ENCODE measurements at regions not wholly inside any gene's neighbourhood (a gene's known extent, or its start where the extent isn't known, plus 50 kb on each side); places are given as distances from the start of the nearest gene placed in this dataset.
"Not testable (repeated sequence)": the region's sequence is repeated elsewhere in the genome, so short reads cannot be mapped to it uniquely, and the experiment has no call there.

DNA sequence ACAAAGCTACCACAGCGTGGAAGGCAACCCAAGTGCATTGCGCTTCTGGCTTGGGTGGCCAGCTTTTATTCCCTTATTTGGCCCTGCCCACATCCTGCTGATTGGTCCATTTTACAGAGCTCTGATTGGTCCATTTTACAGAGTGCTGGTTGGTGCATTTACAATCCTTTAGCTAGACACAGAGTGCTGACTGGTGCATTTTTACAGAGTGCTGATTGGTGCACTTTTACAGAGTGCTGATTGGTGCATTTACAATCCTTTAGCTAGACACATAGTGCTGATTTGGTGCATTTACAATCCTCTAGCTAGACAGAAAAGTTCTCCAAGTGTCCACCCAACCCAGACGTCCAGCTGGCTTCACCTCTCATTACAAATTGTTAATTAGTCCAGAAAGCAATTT is 1936.6 kb upstream of the AGA start:
- not testable (repeated sequence) for H3K36me3 ChIP-seq (ENCODE audit: insufficient read depth); H3K27ac ChIP-seq (ENCODE audit: low read depth); H3K4me3 ChIP-seq (ENCODE audit: low read depth, low read length); DNase-seq (ENCODE audit: extremely low spot score); H3K4me1 ChIP-seq (ENCODE audit: insufficient read depth)
- 89% methylated on average over 3 of the region's 3 CpGs for WGBS

DNA sequence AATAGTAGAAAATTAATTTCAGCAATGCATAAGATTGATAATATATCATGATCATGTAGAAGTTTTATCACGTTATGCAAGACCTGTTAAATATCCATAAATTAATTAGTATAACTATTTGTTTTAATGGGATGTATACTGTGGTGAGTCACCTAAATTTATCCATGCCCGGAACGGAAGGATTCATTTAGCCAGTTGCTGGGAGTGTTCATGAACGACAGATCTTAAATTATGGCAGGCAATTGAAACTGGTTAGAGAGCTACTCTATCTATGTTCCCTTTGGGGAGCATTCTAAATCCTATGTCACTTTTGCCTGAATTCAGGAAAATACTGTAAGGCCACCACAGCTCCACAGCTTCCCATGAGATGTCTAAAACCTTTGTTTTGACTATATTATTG is 1950.5 kb upstream of the AGA start:
- WGBS: 89% methylated on average over 4 of the region's 4 CpGs
- H3K4me3 ChIP-seq (ENCODE audit: low read depth, low read length): no peak overlapping the region

DNA sequence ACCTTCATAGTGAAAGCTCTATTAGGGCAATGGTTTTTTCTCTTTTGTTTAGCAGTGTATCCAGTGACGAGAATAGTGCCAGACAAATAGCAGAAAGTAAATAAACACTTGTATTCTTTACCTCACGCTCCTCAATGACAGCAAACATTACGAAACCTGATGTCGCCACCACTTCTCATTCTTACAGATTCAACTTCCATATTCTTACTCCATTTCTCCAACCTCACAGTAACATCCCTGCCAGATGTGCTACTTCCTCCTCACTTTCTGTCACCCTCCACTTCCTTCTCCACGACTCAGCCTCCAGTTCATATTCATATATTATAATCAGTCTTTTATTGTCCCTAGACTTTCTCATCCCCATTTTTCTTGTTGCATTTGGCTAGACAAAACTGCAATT is 1956.2 kb upstream of the AGA start:
- Histone ChIP-seq H3K27ac (ENCODE audit: low read depth) (no peak overlapping the region), H3K36me3 (ENCODE audit: insufficient read depth) (no peaks in the 10 kb centered on the region), H3K4me3 (ENCODE audit: low read depth, low read length) (no peak overlapping the region), H3K4me1 (ENCODE audit: insufficient read depth) (no peaks in the 10 kb centered on the region)
- WGBS: 77% methylated on average over 5 of the region's 5 CpGs
- DNase-seq (ENCODE audit: extremely low spot score): no peak

More for the DNA sequence above, 1950.5 kb upstream of the AGA start:
- no peak for DNase-seq (ENCODE audit: extremely low spot score)
- Histone ChIP-seq H3K36me3 (ENCODE audit: insufficient read depth) (no peaks in the 10 kb centered on the region), H3K4me1 (ENCODE audit: insufficient read depth) (no peaks in the 10 kb centered on the region), H3K27ac (ENCODE audit: low read depth) (no peak overlapping the region)

DNA sequence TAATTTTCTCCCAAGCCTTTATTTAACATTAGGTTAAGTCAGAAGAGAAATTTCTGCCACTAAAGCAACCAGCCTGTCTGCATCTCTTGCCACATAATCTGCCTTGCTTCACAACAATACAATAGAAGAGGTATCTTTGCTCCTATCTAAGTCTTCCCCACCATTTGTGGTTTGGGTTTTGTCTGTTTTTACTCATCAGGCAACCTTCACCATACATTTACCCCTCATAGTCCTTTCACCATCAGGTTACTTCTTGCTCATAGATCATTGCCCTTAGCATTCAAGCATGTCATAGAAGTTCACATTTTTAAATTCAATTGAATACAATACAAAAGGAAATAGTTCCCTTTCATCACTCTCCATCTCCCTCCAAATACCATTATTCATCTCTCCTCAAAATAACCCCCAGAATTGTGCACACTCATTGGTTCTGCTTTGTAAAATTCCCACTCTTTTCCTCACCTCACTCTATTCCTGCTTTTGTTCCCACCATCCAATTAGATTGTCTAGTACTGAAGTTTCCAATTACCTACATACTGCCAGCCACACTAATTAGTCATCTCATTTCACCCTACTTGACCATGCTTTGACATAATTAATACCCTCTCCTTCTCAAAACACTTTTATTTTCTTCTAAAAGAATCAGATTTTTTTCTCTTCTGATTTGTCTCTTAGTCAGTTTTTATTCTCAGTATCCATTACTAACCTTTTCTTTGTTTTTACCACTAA is 1957.0 kb upstream of the AGA start:
- H3K4me3 ChIP-seq (ENCODE audit: low read depth, low read length): no peak overlapping the region
- no peak overlapping the region for H3K27ac ChIP-seq (ENCODE audit: low read depth)
- no peak for DNase-seq (ENCODE audit: extremely low spot score)
- H3K36me3 ChIP-seq (ENCODE audit: insufficient read depth): no peaks in the 10 kb centered on the region
- H3K4me1 ChIP-seq (ENCODE audit: insufficient read depth): no peaks in the 10 kb centered on the region

DNA sequence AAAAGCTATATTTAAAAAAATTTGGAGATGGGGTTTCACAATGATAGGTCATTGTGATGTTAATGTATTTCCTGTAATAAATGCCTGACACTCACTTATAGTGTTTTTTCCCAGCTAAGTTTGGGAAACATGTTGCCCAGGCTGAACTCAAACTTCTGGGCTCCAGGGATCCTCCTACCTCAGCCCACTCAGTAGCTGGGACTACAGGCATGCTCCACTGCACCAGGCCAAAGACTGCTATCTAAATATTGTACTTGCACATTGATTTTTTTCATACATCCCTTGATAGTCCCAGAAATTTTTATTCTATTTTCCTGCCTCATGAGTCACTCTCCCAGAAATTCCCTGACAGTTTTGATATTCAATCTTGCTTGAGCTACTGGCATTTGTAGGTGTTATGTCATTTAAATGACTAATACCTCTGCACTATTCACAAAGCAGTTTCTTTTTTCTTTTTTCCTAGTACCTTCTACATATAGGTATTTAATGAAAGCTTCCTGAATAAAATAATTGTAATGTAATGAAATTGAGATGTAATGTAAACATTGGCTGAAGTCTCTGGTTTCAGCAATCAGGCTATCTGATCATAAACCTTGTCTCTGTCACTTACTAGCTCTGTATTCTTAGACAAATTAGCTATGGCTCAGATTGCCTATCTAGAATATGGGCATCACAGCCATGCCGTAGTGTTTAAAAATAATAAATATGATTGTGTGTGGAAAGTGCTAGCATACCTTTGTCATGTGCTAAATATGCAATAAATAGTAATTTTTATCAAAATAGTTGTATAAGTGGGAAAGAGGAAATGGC is 1973.0 kb upstream of the AGA start:
- no peak overlapping the region for H3K27ac ChIP-seq (ENCODE audit: low read depth)
- no peaks in the 10 kb centered on the region for H3K4me1 ChIP-seq (ENCODE audit: insufficient read depth)
- H3K36me3 ChIP-seq (ENCODE audit: insufficient read depth): no peaks in the 10 kb centered on the region
- no peak for DNase-seq (ENCODE audit: extremely low spot score)
- no peak overlapping the region for H3K4me3 ChIP-seq (ENCODE audit: low read depth, low read length)
- WGBS: 36% methylated on average over 1 of the region's 1 CpG

DNA sequence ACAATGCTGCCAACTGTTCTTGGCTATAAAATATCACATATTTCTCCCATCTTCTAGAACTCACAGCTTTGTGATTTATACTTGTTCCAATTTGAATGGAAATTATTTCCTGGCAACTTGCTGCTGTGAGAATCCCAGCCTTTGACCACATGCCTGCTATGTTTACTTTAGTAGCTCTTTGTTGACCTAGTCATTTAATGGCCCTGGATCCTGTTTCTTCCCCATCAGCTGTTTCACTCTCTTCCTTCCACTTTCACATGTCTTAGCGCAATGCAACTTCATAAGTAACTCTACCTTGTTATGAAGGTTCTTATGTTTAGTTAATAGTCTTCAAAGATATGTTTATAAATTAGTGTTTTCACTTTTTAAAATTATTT is 1973.6 kb upstream of the AGA start:
- 47% methylated on average over 1 of the region's 1 CpG for WGBS
- Histone ChIP-seq H3K36me3 (ENCODE audit: insufficient read depth) (no peaks in the 10 kb centered on the region), H3K4me3 (ENCODE audit: low read depth, low read length) (no peak overlapping the region), H3K4me1 (ENCODE audit: insufficient read depth) (no peaks in the 10 kb centered on the region), H3K27ac (ENCODE audit: low read depth) (no peak overlapping the region)
- DNase-seq (ENCODE audit: extremely low spot score): no peak

DNA sequence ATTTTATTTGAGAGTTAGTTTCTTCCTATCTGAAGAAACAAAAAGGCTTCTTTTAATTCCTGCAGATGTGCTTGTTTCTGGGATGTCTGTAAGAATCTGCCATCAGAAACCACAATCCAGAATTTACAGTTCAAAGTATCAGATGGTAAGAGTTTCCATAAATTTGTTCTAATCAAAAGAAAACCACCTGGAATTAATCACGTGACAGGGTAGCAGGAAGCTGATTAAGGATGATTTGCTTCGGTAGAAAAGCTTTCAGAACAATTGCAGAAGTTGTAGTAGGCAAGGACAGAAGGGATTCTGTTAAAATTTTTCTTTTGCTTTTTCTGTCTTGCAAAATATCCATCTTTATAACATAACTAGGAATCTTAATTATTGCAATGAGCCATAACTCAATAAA is 1975.1 kb upstream of the AGA start:
- Histone ChIP-seq H3K4me1 (ENCODE audit: insufficient read depth) (no peaks in the 10 kb centered on the region), H3K27ac (ENCODE audit: low read depth) (no peak overlapping the region), H3K36me3 (ENCODE audit: insufficient read depth) (no peaks in the 10 kb centered on the region), H3K4me3 (ENCODE audit: low read depth, low read length) (no peak overlapping the region)
- 25% methylated on average over 2 of the region's 2 CpGs for WGBS
- DNase-seq (ENCODE audit: extremely low spot score): no peak

DNA sequence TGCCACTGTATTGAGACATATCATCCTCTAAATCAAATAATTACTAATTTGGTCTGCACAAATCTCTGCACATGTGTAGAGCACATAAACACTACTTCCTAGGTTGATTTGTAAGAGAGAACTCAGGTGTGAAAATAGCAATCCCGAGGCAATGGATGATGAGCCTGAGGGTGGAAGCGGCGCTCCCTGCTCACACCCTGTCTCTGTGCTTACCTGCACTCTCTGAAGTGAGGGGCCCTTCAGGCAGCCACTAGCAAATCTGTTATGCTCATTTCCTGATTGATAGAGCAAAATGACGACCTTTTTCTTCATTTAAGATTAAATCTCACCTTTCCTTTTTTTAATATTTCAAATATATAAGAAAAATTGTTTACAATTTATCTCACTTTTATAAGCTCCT is 1995.7 kb upstream of the AGA start:
- Histone ChIP-seq H3K27ac (ENCODE audit: low read depth) (no peak overlapping the region), H3K4me1 (ENCODE audit: insufficient read depth) (no peaks in the 10 kb centered on the region), H3K36me3 (ENCODE audit: insufficient read depth) (no peaks in the 10 kb centered on the region), H3K4me3 (ENCODE audit: low read depth, low read length) (no peak overlapping the region)
- 76% methylated on average over 4 of the region's 4 CpGs for WGBS
- DNase-seq (ENCODE audit: extremely low spot score): no peak

DNA sequence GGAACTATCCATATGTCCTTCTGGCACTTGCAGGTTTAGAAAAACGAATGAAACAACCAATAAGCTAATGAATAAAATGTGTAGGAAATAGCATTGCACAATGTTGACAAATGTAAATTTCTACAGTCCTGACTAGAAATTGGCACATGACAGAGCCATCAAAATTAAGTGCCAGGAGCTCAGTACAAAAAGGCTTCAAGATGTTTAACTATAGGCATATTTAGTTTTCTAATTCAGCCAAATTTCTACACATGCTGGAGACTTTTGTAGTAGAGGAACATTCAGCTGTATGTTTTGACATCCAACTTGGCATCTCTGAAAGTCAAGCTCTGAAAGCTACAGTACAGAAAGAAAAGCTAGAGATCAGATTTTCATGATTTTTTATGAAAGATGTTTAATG is 1999.4 kb upstream of the AGA start:
- WGBS: 53% methylated on average over 1 of the region's 1 CpG
- Histone ChIP-seq H3K4me3 (ENCODE audit: low read depth, low read length) (no peak overlapping the region), H3K27ac (ENCODE audit: low read depth) (no peak overlapping the region), H3K4me1 (ENCODE audit: insufficient read depth) (no peaks in the 10 kb centered on the region), H3K36me3 (ENCODE audit: insufficient read depth) (no peaks in the 10 kb centered on the region)
- no peak for DNase-seq (ENCODE audit: extremely low spot score)

DNA sequence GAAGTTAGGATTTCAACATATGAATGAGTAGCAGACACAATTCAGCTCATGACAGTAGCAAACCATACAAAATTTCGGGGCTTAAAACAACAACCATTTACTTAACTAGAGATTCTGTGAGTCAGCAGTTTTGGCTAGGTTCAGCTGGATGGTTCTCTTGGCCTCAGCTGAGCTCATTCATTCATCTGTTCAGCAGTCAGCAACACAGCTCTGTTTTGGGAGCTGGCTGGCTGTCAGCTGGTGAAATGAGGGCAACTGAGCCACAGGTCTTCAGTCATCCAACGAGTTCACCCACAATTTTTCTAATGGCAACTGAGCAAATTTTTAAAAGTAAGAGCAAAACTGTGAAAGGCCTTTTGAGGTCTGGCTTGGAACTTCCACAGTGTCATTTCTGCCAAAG is 2005.1 kb upstream of the AGA start:
- Histone ChIP-seq H3K27ac (ENCODE audit: low read depth) (no peak overlapping the region), H3K4me3 (ENCODE audit: low read depth, low read length) (no peak overlapping the region), H3K4me1 (ENCODE audit: insufficient read depth) (no peaks in the 10 kb centered on the region), H3K36me3 (ENCODE audit: insufficient read depth) (no peaks in the 10 kb centered on the region)
- WGBS: 58% methylated on average over 2 of the region's 2 CpGs
- no peak for DNase-seq (ENCODE audit: extremely low spot score)

DNA sequence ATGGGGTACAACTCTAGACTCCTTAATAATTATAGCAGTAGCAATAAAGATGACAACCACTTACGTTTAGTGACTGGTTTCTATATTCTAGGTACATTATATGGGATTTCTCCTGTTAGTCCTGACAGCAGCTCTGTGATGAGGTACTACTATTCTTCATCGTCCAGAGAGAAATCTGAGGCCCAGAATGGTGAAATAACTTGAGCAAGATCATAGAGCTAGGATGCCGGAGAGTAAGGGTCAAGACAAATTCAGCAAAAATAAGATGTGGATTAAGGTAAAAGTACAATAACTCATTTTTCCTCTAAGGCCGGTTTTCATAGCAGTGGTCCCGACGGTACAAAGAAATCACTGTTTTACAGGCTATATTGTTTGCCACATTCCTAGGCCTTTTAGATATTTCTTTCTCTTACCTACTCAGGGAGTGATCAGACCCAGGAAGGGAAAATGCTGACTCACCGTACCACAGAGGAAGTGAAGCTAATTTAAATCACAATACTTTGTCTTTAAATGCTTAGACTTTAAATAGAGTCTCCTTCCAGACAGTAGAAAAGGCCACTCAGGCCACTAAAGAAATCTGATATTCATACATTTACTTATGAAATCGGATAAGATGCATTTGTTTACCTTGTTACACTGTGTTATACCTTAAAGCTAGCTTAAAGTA is 2023.0 kb upstream of the AGA start:
- Histone ChIP-seq H3K4me3 (ENCODE audit: low read depth, low read length) (no peak overlapping the region), H3K4me1 (ENCODE audit: insufficient read depth) (no peaks in the 10 kb centered on the region)
- 80% methylated on average over 8 of the region's 8 CpGs for WGBS

DNA sequence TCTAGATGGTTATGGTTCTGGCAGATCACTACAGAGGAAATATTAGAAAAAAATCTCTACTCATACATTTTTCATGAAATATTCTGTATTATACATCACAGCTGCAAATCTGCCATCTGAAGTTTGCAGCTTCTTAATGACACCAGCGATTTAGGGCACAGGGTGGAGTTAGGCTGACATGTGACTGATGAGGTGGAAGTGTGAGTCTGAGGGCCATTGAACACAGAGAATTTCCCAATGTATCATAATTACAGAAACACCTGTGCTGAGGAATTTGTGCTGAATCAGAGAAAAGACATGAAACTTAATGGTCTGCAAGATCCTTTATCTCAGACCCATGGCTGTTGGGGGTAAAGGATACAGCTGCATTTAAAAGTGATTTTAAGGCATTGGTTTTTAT is 2025.6 kb upstream of the AGA start:
- DNase-seq (ENCODE audit: extremely low spot score): no peak
- Histone ChIP-seq H3K36me3 (ENCODE audit: insufficient read depth) (no peaks in the 10 kb centered on the region), H3K27ac (ENCODE audit: low read depth) (no peak overlapping the region), H3K4me1 (ENCODE audit: insufficient read depth) (no peaks in the 10 kb centered on the region), H3K4me3 (ENCODE audit: low read depth, low read length) (no peak overlapping the region)
- 56% methylated on average over 1 of the region's 1 CpG for WGBS

More for the DNA sequence above, 2023.0 kb upstream of the AGA start:
- no peak for DNase-seq (ENCODE audit: extremely low spot score)
- H3K36me3 ChIP-seq (ENCODE audit: insufficient read depth): no peaks in the 10 kb centered on the region
- H3K27ac ChIP-seq (ENCODE audit: low read depth): no peak overlapping the region

DNA sequence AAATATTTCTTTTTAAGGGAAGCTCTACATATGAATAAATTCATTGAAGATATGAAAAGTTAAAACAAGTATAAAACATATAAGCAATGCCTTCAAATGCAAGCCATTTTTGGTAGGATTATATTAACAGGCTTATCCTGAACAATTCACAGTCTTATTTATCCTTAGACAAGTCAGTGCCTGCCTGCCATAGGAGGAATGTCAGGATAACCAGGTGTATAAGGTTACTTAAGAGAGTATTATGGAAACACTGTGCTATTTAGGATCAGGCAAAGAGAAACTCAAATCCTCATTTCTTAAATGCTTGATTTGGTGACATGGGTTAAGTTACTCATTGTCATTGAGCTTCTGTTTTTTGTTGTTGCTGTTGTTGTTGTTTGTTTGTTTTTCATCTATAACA is 2029.9 kb upstream of the AGA start:
- H3K36me3 ChIP-seq (ENCODE audit: insufficient read depth): no peaks in the 10 kb centered on the region
- H3K27ac ChIP-seq (ENCODE audit: low read depth): no peak overlapping the region
- H3K4me1 ChIP-seq (ENCODE audit: insufficient read depth): no peaks in the 10 kb centered on the region
- no peak overlapping the region for H3K4me3 ChIP-seq (ENCODE audit: low read depth, low read length)
- DNase-seq (ENCODE audit: extremely low spot score): no peak

DNA sequence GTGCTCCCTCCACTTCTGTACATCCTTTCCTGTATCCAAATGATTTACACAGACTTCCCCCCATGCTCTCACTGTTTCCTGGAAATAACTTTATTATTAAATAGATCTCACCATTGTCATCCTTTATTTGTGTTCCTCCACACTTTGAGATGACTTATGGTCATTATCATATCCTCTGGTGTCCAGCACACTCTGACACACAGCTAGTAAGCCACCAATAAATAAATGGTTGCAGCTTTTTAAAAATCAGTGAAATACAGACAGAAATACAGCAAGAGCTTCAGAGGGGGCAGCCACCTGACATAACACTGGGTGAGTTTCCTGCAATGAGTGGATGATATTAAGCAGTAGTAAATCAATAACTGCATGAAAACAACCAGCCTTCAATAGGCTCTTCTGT is 2036.4 kb upstream of the AGA start:
- no peak for DNase-seq (ENCODE audit: extremely low spot score)
- Histone ChIP-seq H3K4me3 (ENCODE audit: low read depth, low read length) (no peak overlapping the region), H3K27ac (ENCODE audit: low read depth) (no peak overlapping the region), H3K4me1 (ENCODE audit: insufficient read depth) (no peaks in the 10 kb centered on the region), H3K36me3 (ENCODE audit: insufficient read depth) (no peaks in the 10 kb centered on the region)
